ENCODE measurements at regions not wholly inside any gene's neighbourhood (a gene's known extent, or its start where the extent isn't known, plus 50 kb on each side); places are given as distances from the start of the nearest gene placed in this dataset.

DNA sequence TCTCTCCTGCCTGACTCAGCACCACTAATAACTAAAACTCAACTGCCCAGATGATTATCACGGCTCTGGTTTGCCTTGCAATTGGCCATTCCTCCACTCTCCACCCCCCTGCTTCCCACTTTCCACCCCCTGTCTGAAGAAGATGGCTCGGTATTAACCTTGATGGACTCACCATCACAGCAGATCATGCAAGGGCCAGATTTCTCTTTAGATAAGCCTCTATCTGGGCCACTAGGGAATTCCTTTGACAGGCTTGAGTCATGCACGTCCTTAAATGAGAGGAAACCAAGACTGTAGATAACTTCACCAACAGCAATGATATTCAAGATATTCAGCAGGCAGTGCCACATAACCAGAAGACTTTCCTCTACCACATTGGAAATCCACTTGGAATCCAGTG lies 131.1 kb upstream of the NBEA start:
- TF ChIP-seq CTCF (tag by site-specific recombination; IDR thresholded peaks at IDR 0.05): no peak
- no peak for TF ChIP-seq ZNF274 (IDR thresholded peaks at IDR 0.05; ENCODE audit: low read length)
- TF ChIP-seq ZNF274 (tag by site-specific recombination; IDR thresholded peaks at IDR 0.05; ENCODE audit: borderline replicate concordance): no peak
- no peak for TF ChIP-seq SP2 (tag by site-specific recombination; IDR thresholded peaks at IDR 0.05)
- TF ChIP-seq ZNF670 (tag by site-specific recombination; IDR thresholded peaks at IDR 0.05; ENCODE audit: low read depth): no peak
- TF ChIP-seq, protein P1, sequence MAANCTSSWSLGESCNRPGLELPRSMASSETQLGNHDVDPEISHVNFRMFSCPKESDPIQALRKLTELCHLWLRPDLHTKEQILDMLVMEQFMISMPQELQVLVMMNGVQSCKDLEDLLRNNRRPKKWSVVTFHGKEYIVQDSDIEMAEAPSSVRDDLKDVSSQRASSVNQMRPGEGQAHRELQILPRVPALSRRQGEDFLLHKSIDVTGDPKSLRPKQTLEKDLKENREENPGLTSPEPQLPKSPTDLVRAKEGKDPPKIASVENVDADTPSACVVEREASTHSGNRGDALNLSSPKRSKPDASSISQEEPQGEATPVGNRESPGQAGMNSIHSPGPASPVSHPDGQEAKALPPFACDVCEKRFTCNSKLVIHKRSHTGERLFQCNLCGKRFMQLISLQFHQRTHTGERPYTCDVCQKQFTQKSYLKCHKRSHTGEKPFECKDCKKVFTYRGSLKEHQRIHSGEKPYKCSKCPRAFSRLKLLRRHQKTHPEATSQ (tag by site-specific recombination; IDR thresholded peaks at IDR 0.05): no peak
- no peak for TF ChIP-seq ATF2 (tag by site-specific recombination; IDR thresholded peaks at IDR 0.05; ENCODE audit: low read depth)
- TF ChIP-seq ZBTB17 (tag by site-specific recombination; IDR thresholded peaks at IDR 0.05): no peak
- TF ChIP-seq, protein P2, sequence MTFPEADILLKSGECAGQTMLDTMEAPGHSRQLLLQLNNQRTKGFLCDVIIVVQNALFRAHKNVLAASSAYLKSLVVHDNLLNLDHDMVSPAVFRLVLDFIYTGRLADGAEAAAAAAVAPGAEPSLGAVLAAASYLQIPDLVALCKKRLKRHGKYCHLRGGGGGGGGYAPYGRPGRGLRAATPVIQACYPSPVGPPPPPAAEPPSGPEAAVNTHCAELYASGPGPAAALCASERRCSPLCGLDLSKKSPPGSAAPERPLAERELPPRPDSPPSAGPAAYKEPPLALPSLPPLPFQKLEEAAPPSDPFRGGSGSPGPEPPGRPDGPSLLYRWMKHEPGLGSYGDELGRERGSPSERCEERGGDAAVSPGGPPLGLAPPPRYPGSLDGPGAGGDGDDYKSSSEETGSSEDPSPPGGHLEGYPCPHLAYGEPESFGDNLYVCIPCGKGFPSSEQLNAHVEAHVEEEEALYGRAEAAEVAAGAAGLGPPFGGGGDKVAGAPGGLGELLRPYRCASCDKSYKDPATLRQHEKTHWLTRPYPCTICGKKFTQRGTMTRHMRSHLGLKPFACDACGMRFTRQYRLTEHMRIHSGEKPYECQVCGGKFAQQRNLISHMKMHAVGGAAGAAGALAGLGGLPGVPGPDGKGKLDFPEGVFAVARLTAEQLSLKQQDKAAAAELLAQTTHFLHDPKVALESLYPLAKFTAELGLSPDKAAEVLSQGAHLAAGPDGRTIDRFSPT (tag by site-specific recombination; IDR thresholded peaks at IDR 0.05): no peak
- TF ChIP-seq ZNF416 (tag by site-specific recombination; IDR thresholded peaks at IDR 0.05): no peak
